GM12872 (cell line): ENCODE measurements at regions not wholly inside any gene's neighbourhood (a gene's known extent, or its start where the extent isn't known, plus 50 kb on each side); places are given as distances from the start of the nearest gene placed in this dataset.

Source experiments
- TF ChIP-seq, protein P1 (sequence below): IDR thresholded peaks from 3 replicates; pipeline ENCODE4 v1.5.1; 2011; ENCODE audit warnings: low read depth, mild to moderate bottlenecking, low read length, moderate library complexity; ENCODE audit not compliant: insufficient read depth

DNA sequence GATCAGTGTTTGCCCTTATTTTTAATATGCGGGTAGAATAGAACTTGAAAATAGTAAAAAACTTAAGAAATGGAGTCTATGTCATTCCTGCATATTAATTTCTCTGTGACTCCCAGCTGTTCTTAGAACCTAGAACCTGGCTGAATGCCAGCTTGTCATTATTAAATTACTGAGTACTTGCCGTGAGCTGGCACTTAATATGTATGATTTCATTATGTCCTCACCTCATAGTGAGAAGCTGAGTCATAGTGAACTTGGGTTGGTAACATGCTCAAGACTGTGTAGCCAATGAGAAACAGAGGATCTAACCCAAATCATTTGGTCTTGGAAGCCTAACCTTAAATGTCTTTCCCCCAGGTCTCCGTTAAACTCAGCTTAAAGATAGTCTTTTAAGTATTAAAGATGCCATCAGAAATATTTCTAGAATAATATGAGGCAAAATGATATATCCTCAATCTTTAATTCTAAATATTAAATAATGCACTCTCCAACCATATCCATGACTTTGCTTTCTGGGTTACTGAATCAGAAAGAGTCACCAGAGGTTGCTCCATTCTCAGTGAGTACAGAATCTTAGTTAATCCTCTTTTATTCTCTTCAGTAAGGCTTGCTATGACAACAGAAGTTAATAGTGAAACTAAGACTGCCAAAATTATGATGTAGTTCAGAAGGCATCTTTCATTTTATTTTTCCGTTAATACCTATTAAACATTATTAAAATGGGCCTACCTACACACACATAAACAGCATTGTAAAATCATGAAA lies 58.6 kb upstream of the TLL1 start:
- TF ChIP-seq, protein P1, sequence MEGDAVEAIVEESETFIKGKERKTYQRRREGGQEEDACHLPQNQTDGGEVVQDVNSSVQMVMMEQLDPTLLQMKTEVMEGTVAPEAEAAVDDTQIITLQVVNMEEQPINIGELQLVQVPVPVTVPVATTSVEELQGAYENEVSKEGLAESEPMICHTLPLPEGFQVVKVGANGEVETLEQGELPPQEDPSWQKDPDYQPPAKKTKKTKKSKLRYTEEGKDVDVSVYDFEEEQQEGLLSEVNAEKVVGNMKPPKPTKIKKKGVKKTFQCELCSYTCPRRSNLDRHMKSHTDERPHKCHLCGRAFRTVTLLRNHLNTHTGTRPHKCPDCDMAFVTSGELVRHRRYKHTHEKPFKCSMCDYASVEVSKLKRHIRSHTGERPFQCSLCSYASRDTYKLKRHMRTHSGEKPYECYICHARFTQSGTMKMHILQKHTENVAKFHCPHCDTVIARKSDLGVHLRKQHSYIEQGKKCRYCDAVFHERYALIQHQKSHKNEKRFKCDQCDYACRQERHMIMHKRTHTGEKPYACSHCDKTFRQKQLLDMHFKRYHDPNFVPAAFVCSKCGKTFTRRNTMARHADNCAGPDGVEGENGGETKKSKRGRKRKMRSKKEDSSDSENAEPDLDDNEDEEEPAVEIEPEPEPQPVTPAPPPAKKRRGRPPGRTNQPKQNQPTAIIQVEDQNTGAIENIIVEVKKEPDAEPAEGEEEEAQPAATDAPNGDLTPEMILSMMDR: no peak
